ENCODE measurements at regions not wholly inside any gene's neighbourhood (a gene's known extent, or its start where the extent isn't known, plus 50 kb on each side); places are given as distances from the start of the nearest gene placed in this dataset.

- DNase-seq (ENCODE audit: low spot score) = no peak
- in situ Hi-C loops (cut with MboI; ENCODE audit: low sequenced_read_pairs, unreplicated experiment) = no loop called here
- TF ChIP-seq CTCF (IDR thresholded peaks at IDR 0.05; ENCODE audit: borderline replicate concordance, control extremely low read depth, extremely low read depth, insufficient read depth, missing control alignments) = no peak
Observed at GRCh38 chr13:59367467-59367866, 796.3 kb downstream of the DIAPH3 start.

- DNase-seq (ENCODE audit: low spot score) = no peak
- in situ Hi-C loops (cut with MboI; ENCODE audit: low sequenced_read_pairs, unreplicated experiment) = no loop called here
Observed at GRCh38 chr13:59367904-59368303, 795.8 kb downstream of the DIAPH3 start.

GRCh38 chr13:59368693-59369092 is 795.0 kb downstream of the DIAPH3 start:
- no peak for DNase-seq (ENCODE audit: low spot score)
- in situ Hi-C loops (cut with MboI; ENCODE audit: low sequenced_read_pairs, unreplicated experiment) = no loop called here
- TF ChIP-seq CTCF (IDR thresholded peaks at IDR 0.05; ENCODE audit: borderline replicate concordance, control extremely low read depth, extremely low read depth, insufficient read depth, missing control alignments) = no peak

More at GRCh38 chr13:59367904-59368303, 795.8 kb downstream of the DIAPH3 start:
- TF ChIP-seq CTCF (IDR thresholded peaks at IDR 0.05; ENCODE audit: borderline replicate concordance, control extremely low read depth, extremely low read depth, insufficient read depth, missing control alignments) = no peak

GRCh38 chr13:59371229-59371628 is 792.5 kb downstream of the DIAPH3 start:
- DNase-seq (ENCODE audit: low spot score) = no peak
- in situ Hi-C loops (cut with MboI; ENCODE audit: low sequenced_read_pairs, unreplicated experiment) = no loop called here
- TF ChIP-seq CTCF (IDR thresholded peaks at IDR 0.05; ENCODE audit: borderline replicate concordance, control extremely low read depth, extremely low read depth, insufficient read depth, missing control alignments) = no peak

GRCh38 chr13:59373341-59373740 is 790.4 kb downstream of the DIAPH3 start:
- no peak for DNase-seq (ENCODE audit: low spot score)
- in situ Hi-C loops (cut with MboI; ENCODE audit: low sequenced_read_pairs, unreplicated experiment) = no loop called here
- TF ChIP-seq CTCF (IDR thresholded peaks at IDR 0.05; ENCODE audit: borderline replicate concordance, control extremely low read depth, extremely low read depth, insufficient read depth, missing control alignments) = no peak

GRCh38 chr13:59374691-59375090 is 789.0 kb downstream of the DIAPH3 start:
- no peak for TF ChIP-seq CTCF (IDR thresholded peaks at IDR 0.05; ENCODE audit: borderline replicate concordance, control extremely low read depth, extremely low read depth, insufficient read depth, missing control alignments)
- DNase-seq (ENCODE audit: low spot score) = no peak
- in situ Hi-C loops (cut with MboI; ENCODE audit: low sequenced_read_pairs, unreplicated experiment) = loop anchor here (25.0 kb wide), 1 partner anchor 963 kb away; no protein-coding TSS in a partner anchor

- DNase-seq (ENCODE audit: low spot score) = no peak
- TF ChIP-seq CTCF (IDR thresholded peaks at IDR 0.05; ENCODE audit: borderline replicate concordance, control extremely low read depth, extremely low read depth, insufficient read depth, missing control alignments) = no peak
- in situ Hi-C loops (cut with MboI; ENCODE audit: low sequenced_read_pairs, unreplicated experiment) = loop anchor here (25.0 kb wide), 1 partner anchor 953 kb away; no protein-coding TSS in a partner anchor
Observed at GRCh38 chr13:59384154-59384553, 779.6 kb downstream of the DIAPH3 start.
